ENCODE measurements at regions not wholly inside any gene's neighbourhood (a gene's known extent, or its start where the extent isn't known, plus 50 kb on each side); places are given as distances from the start of the nearest gene placed in this dataset.

GRCh38 chr13:109843695-109844094, 57.3 kb upstream of the IRS2 start:
- Histone ChIP-seq H3K27me3 (replicated peaks in 1 of 2; ENCODE audit: control insufficient read depth in 2 of 2, extremely low read depth in 1 of 2, insufficient read depth in 2 of 2, low read length in 1 of 2) (peaks cover 2 to 18% of the 10 kb centered on the region in 2 experiments), H3K4me1 (ENCODE audit: control insufficient read depth in 1 of 2, extremely low read depth in 1 of 2, insufficient read depth in 2 of 2, low read length in 2 of 2) (no peaks in the 10 kb centered on the region), H3K36me3 (ENCODE audit: control insufficient read depth in 2 of 2, extremely low read depth in 1 of 2, insufficient read depth in 1 of 2, low read length in 1 of 2) (no peaks in the 10 kb centered on the region), H3K9me3 (no peaks in the 10 kb centered on the region), H3K27ac (ENCODE audit: low read length) (no peak overlapping the region), H3K4me3 (ENCODE audit: control insufficient read depth in 1 of 2, extremely low read depth in 1 of 2, low read length in 1 of 2) (no peak overlapping the region)
- 78% methylated on average over 4 of the region's 8 CpGs for WGBS (ENCODE audit: insufficient coverage)
- Mint-ChIP-seq H3K9me3 (no peaks in the 10 kb centered on the region), H3K4me3 (no peak overlapping the region), H3K27me3 (peaks cover 28 to 39% of the 10 kb centered on the region in 2 donors), H3K36me3 (no peaks in the 10 kb centered on the region), H3K27ac (no peak overlapping the region), H3K4me1 (peaks cover 0 to 6% (median 2%) of the 10 kb centered on the region in 3 donors)
- DNase-seq (no peak), ATAC-seq (replicated peaks in 1 of 4) (no peak)
- ChIA-PET CTCF (no interaction called here), POLR2A (no interaction called here)

- no peaks in the 10 kb centered on the region for H3K4me1 ChIP-seq (ENCODE audit: control insufficient read depth in 1 of 2, extremely low read depth in 1 of 2, insufficient read depth in 2 of 2, low read length in 2 of 2)
- POLR2A ChIA-PET: interaction anchor here in 1 of 2 donors (0.6 kb wide), 1 partner anchor 594 kb away, joined by 3 read pairs; no protein-coding TSS in a partner anchor
- no peaks in the 10 kb centered on the region for H3K36me3 ChIP-seq (ENCODE audit: control insufficient read depth in 2 of 2, extremely low read depth in 1 of 2, insufficient read depth in 1 of 2, low read length in 1 of 2)
- no peak overlapping the region for H3K27ac ChIP-seq (ENCODE audit: low read length)
- H3K27me3 ChIP-seq (replicated peaks in 1 of 2; ENCODE audit: control insufficient read depth in 2 of 2, extremely low read depth in 1 of 2, insufficient read depth in 2 of 2, low read length in 1 of 2): peaks cover 2 to 20% of the 10 kb centered on the region in 2 experiments
- Mint-ChIP-seq H3K9me3 (no peaks in the 10 kb centered on the region), H3K27me3 (peaks cover 28 to 39% of the 10 kb centered on the region in 2 donors), H3K27ac (no peak overlapping the region), H3K36me3 (no peaks in the 10 kb centered on the region), H3K4me1 (peaks cover 0 to 6% (median 2%) of the 10 kb centered on the region in 3 donors), H3K4me3 (no peak overlapping the region)
- 66% methylated on average over 2 of the region's 6 CpGs for WGBS (ENCODE audit: insufficient coverage)
- DNase-seq: no peak
- no peak for ATAC-seq (replicated peaks in 1 of 4)
- CTCF ChIA-PET: no interaction called here
- H3K4me3 ChIP-seq (ENCODE audit: control insufficient read depth in 1 of 2, extremely low read depth in 1 of 2, low read length in 1 of 2): no peak overlapping the region
- no peaks in the 10 kb centered on the region for H3K9me3 ChIP-seq
Observed at GRCh38 chr13:109842212-109842920, 56.0 kb upstream of the IRS2 start.

- Histone ChIP-seq H3K4me3 (ENCODE audit: control insufficient read depth in 1 of 2, extremely low read depth in 1 of 2, low read length in 1 of 2) (no peak overlapping the region), H3K9me3 (no peaks in the 10 kb centered on the region), H3K27ac (ENCODE audit: low read length) (no peak overlapping the region), H3K36me3 (ENCODE audit: control insufficient read depth in 2 of 2, extremely low read depth in 1 of 2, insufficient read depth in 1 of 2, low read length in 1 of 2) (no peaks in the 10 kb centered on the region), H3K27me3 (replicated peaks in 1 of 2; ENCODE audit: control insufficient read depth in 2 of 2, extremely low read depth in 1 of 2, insufficient read depth in 2 of 2, low read length in 1 of 2) (peaks cover 2 to 22% of the 10 kb centered on the region in 2 experiments), H3K4me1 (ENCODE audit: control insufficient read depth in 1 of 2, extremely low read depth in 1 of 2, insufficient read depth in 2 of 2, low read length in 2 of 2) (no peaks in the 10 kb centered on the region)
- Mint-ChIP-seq H3K4me3 (no peak overlapping the region), H3K4me1 (peaks cover 0 to 6% (median 2%) of the 10 kb centered on the region in 3 donors), H3K27me3 (peaks cover 28 to 31% of the 10 kb centered on the region in 2 donors), H3K9me3 (no peaks in the 10 kb centered on the region), H3K36me3 (no peaks in the 10 kb centered on the region), H3K27ac (no peak overlapping the region)
- POLR2A ChIA-PET: no interaction called here
- no CpG with 5 or more reads among the region's 4 CpGs for WGBS (ENCODE audit: insufficient coverage)
- CTCF ChIA-PET: no interaction called here
- DNase-seq: no peak
- ATAC-seq (replicated peaks in 1 of 4): no peak
Observed at GRCh38 chr13:109840893-109841287, 54.5 kb upstream of the IRS2 start.

- POLR2A ChIA-PET: no interaction called here
Observed at GRCh38 chr13:109840201-109840892, 54.0 kb upstream of the IRS2 start.

GRCh38 chr13:109836629-109837607, 50.5 kb upstream of the IRS2 start:
- Histone ChIP-seq H3K27ac (ENCODE audit: low read length) (no peak overlapping the region), H3K36me3 (ENCODE audit: control insufficient read depth in 2 of 2, extremely low read depth in 1 of 2, insufficient read depth in 1 of 2, low read length in 1 of 2) (no peaks in the 10 kb centered on the region), H3K9me3 (no peaks in the 10 kb centered on the region), H3K27me3 (replicated peaks in 1 of 2; ENCODE audit: control insufficient read depth in 2 of 2, extremely low read depth in 1 of 2, insufficient read depth in 2 of 2, low read length in 1 of 2) (peaks cover 2 to 15% of the 10 kb centered on the region in 2 experiments), H3K4me3 (ENCODE audit: control insufficient read depth in 1 of 2, extremely low read depth in 1 of 2, low read length in 1 of 2) (no peak overlapping the region), H3K4me1 (ENCODE audit: control insufficient read depth in 1 of 2, extremely low read depth in 1 of 2, insufficient read depth in 2 of 2, low read length in 2 of 2) (no peaks in the 10 kb centered on the region)
- DNase-seq (no peak), ATAC-seq (replicated peaks in 1 of 4) (no peak)
- POLR2A ChIA-PET: no interaction called here
- H3K4me1 Mint-ChIP-seq: peaks cover 0 to 6% (median 2%) of the 10 kb centered on the region in 3 donors
- no peak overlapping the region for H3K27ac Mint-ChIP-seq
- CTCF ChIA-PET: no interaction called here
- 77% methylated on average over 9 of the region's 12 CpGs for WGBS (ENCODE audit: insufficient coverage)
- H3K9me3 Mint-ChIP-seq: no peaks in the 10 kb centered on the region
- no peaks in the 10 kb centered on the region for H3K36me3 Mint-ChIP-seq
- H3K4me3 Mint-ChIP-seq: no peak overlapping the region
- H3K27me3 Mint-ChIP-seq: peaks cover 27 to 30% of the 10 kb centered on the region in 2 donors

More at GRCh38 chr13:109840201-109840892, 54.0 kb upstream of the IRS2 start:
- Histone ChIP-seq H3K27me3 (replicated peaks in 1 of 2; ENCODE audit: control insufficient read depth in 2 of 2, extremely low read depth in 1 of 2, insufficient read depth in 2 of 2, low read length in 1 of 2) (peaks cover 2 to 22% of the 10 kb centered on the region in 2 experiments), H3K27ac (ENCODE audit: low read length) (no peak overlapping the region), H3K4me3 (ENCODE audit: control insufficient read depth in 1 of 2, extremely low read depth in 1 of 2, low read length in 1 of 2) (no peak overlapping the region), H3K4me1 (ENCODE audit: control insufficient read depth in 1 of 2, extremely low read depth in 1 of 2, insufficient read depth in 2 of 2, low read length in 2 of 2) (no peaks in the 10 kb centered on the region), H3K36me3 (ENCODE audit: control insufficient read depth in 2 of 2, extremely low read depth in 1 of 2, insufficient read depth in 1 of 2, low read length in 1 of 2) (no peaks in the 10 kb centered on the region), H3K9me3 (no peaks in the 10 kb centered on the region)
- Mint-ChIP-seq H3K36me3 (no peaks in the 10 kb centered on the region), H3K27me3 (peaks cover 32% of the 10 kb centered on the region in 2 donors), H3K9me3 (no peaks in the 10 kb centered on the region), H3K4me3 (no peak overlapping the region), H3K27ac (no peak overlapping the region), H3K4me1 (peaks cover 0 to 6% (median 2%) of the 10 kb centered on the region in 3 donors)
- CTCF ChIA-PET: no interaction called here
- no peak for DNase-seq
- peak in 2 of 4 experiments; percentile 45 to 60 for ATAC-seq (replicated peaks in 1 of 4)
- WGBS (ENCODE audit: insufficient coverage): 10% methylated on average over 7 of the region's 9 CpGs

All from T-cell (primary cell).